Limb (tissue), 2 donors: ENCODE measurements at regions not wholly inside any gene's neighbourhood (a gene's known extent, or its start where the extent isn't known, plus 50 kb on each side); places are given as distances from the start of the nearest gene placed in this dataset.
A peak's percentile ranks its signal among the peaks of the same experiment; 100 is the strongest.

ENCODE experiments used
- DNase-seq, 2 donors: peaks; one replicate each; pipeline ENCODE4 v3.0.0-alpha.2; 2016; ENCODE audit errors: extremely low spot score in 2 of 2

DNA sequence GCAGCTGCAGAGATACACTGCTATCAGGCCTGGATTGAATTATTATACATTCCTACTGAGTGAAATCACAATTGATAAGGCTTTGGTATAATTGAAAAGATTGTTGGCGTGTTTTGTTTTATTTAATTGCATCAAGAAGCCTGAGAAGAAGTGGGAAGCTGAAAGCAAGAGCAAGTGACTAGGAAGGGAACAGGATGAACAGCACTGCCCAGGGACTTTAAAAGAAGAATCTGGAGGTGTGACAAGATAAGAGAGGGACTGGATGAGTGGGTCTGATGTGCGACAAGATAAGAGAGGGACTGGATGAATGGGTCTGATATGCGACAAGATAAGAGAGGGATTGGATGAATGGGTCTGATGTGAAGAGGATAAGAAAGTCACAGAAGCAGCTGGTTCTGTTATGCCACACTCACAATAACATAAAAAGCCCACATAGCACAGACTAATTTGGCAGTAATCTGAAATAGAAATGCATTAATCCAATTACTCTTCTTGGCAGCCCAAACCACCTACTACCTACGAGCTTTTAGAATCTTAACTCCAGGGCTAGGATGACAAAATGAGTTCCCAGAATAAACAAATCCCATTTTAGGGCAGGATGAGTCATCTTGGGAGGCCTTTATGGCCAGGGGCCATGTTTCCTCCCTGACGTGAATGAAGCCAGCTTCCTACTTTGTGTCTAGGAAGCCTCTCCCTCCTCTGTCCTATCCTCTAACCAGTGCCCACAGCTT, 129.7 kb downstream of the DUSP10 start:
- peak in 1 of 2 donors; percentile 20 for DNase-seq

DNA sequence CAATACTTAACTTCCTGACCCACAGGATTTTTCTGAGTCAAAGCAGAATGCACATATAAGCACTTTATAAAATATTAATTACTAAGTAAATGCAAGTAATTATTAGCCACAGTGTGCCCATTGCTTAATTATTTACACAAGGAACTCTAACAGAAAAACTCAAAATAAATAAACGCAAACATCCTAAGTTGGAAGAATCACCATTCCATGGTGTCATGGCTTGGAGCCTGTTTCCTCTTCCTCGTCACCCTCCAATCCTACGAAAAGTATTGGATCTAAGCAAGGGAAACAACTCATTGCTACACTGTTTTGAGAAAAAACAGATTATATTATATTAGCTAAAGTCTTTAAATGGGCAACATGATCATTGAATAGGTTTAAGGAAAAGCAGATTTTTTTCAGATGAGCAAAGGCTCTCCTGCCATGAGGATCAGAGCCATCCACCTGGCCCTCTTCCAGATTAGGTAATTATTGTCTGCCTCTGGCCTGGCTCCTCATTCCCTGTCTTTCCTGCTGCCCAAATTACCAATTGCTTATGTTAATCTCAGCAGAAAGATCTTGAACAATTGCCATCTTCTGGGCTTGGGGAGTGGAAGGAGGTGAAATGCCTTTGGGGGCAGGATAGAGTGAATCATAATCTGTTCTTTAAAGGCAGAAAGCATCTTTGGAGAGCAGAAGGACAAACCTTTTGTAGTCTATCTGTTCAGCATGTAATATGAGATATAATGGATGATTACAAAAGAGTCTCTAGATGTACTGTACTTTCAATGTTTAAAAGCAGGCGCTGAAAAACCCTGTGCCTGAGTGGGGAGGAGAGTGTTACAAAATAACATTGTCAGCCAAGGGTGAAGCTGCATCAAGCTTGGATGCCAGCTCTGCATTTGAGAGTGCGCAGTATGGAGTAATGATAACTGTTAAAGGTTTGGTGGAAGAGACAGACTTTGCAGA, 121.2 kb downstream of the DUSP10 start:
- no peak for DNase-seq

DNA sequence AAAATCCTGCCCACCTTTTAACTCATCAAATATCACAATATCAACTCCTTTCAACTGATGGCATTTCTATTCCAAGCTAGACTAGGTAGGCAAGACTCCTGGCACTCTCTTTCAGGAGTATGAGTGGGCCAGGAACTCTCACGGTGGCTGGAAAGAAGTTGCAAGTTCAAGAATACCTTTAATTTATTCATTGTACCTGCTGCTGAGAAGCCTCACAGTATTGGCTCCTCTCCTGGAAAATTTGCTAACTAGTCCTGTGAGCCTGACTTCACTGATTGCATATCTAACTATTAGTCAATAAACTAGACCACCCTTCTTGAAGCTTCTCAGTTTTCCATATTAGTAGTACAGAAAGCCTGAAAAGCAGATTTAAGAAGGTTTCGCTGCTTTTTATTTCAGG, 120.2 kb downstream of the DUSP10 start:
- DNase-seq, result no peak

DNA sequence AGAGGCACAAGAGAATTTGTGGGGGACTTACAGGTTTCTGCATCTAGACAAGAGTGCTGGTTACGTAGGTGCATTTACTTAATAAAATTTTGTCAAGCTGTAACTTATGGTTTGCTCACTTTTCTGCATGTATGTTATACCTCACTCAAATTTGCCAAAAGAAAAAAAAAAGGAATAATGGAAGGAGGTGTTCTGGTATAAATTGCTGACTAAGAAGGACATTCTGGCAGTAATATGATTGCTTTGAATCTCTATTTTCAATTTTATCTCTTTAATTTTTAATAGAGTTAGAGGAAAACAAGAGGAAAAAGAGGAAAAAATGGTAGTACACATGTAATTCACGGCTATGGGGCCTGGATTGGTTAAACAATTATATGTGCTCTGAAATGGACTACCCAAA, 119.5 kb downstream of the DUSP10 start:
- DNase-seq, result no peak

DNA sequence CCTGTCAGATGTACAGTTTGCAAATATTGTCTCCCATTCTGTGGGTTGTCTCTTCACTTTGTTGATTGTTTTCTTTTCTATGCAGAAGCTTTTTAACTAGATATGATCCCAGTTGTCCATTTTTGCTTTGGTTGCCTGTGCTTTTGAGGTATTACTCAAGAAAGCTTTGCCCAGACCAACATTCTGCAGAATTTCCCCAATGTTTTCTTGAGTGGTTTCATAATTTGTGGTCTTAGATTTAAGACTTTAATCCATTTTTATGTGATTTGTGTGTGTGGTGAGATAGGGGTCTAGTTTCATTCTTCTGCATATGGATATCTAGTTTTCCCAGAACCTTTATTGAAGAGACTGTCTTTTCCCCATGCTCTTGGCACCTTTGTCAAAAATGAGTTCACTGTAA, 116.9 kb downstream of the DUSP10 start:
- DNase-seq, result no peak

DNA sequence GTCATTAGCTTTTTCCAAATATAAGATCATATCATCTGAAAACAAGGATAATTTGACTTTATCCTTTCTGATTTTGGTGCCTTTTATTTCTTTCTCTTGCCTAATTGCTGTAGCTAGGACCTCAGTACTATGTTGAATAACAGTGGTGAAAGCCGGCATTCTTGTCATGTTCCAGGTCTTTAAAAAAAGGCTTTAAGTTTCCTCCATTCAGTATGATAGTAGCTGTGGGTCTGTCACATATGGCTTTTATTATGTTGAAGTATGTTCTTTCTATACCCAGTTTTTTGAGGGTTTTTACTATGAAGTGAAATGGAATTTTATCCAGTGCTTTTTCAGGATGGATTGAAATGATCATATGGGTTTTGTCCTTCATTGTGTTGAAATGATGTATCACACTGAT, 115.8 kb downstream of the DUSP10 start:
- no peak for DNase-seq

DNA sequence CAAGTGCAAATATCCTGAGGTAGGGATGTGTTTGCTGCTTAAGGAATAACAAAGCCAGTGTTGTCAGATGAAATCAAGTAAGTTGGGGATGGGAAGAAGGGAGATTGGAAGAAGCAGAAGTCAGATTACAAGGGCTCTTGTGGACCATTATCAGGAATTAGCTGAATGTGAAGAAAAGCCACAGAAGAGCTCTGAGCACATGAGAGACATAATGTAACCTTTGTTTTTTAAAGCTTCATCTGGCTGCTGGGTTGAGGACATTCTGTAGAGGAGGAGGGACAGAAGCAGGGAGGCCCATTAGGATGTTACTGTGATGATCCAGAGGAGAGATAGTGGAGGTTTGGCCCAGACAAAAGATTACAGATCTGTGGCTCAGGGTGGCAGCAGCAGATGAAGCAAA, 111.7 kb downstream of the DUSP10 start:
- no peak for DNase-seq

DNA sequence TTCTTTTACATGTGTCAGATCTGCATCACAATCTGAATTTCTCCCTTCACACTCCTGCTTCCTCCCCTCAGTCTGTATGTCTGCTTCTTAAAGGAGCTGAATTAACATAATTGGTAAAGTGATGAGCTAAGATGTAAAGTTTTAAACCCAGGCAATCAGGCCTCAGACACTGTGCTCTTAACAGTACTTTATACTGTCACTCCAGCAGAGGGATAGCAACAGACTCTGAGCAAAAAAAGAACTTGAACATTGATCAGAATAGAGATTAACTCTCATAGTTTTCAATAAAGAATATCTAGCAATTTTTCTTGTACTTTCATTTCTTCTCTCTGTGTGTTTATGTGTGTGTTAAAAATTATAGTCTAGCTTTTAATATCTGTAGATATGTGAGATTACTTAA, 110.3 kb downstream of the DUSP10 start:
- no peak for DNase-seq

DNA sequence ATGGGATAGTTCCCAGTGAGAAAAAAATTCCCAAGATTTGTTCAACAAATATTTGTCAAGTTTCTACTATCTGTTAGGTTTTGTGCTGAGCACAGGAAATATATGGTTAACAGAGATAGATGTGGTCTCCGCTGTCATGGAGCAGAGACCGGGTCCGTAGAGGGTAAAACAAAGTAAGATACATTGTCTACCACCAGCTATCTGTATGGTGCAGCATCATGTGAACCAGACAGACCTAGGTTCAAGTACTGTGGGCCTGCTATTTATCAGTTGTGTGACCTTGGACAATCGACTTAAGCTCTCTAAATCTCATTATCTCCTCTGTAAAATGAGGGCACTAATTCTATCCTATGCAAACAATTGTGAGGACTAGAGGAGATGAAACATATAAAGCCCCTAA, 109.8 kb downstream of the DUSP10 start:
- no peak for DNase-seq

DNA sequence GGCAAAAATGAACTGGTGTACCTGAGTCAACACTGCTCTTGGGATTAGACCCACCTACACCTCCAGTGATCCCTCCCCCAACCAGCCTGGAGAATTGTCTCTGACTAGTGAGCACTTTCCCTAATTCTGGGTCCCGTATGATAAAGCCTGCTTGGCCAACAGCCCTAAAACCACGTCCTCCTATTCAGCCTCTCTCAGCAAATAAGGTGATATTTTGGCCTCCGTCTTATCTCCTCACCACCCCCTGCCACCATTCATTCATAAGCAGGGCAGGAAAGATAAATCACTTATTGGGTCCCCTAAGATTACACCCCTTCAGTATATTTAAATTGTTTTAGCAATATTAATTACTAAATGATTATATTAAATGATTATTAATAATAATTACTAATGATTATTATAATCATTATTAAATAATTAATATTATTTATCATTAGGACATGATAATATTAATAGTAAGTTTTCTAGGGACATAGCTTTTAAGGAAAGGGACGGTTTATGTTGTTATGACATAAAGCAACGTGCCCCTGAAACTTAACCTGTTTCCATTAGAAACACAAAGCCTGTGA, 108.0 kb downstream of the DUSP10 start:
- no peak for DNase-seq

DNA sequence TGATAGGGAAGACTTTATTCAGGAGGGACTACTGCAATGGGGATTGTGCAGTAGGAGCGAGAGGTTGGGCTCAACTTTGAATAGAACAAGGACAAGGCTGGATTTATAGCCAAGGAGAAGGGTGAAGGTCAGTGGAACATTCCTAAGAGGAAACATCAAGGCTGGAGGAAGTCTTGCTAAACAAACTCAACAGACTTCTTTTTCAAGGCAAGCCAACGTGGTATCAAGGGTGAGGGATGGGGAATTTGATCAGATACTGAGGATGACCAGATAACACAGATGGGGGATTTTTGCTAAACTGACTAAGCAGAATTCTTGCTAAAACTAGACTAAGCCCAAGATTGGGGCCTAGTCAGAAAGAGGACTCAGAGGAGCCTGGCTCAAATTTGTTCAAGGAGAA, 107.3 kb downstream of the DUSP10 start:
- DNase-seq, result no peak

DNA sequence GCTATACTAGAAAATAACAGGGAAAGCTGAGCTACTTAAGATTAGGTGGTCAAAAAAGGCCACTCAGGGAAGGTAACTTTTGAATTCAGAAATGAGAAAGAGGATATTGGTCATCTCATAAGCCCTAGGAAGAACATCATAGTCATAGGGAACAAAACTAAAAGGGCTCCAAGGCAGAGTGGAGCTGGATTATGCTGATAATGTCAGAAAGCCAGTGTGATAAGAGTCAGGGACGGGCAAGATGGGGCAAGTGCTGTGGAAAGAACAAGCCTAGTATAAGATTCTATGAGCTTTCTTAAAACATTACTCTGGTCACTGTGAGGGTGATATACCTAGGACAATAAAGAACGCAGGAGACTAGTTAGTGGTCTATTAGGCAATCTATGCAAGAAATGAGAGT, 106.6 kb downstream of the DUSP10 start:
- DNase-seq, result no peak

DNA sequence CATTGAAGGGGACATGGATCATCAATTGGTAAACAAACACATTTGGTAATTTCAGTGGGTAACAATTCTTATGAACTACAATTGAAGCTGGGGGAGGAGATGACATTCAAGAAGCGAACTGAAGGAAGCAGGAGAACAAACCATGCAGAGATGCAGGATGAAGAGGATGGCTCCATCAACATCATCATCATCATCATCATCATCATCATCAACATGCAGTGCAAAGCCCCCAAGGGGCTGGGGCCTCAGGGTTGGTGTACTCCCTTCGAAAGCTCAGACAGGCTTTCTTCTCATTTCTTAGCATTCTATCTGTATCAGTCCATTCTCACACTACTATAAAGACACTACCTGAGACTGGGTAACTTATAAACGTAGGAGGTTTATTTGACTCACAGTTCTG, 105.8 kb downstream of the DUSP10 start:
- no peak for DNase-seq

DNA sequence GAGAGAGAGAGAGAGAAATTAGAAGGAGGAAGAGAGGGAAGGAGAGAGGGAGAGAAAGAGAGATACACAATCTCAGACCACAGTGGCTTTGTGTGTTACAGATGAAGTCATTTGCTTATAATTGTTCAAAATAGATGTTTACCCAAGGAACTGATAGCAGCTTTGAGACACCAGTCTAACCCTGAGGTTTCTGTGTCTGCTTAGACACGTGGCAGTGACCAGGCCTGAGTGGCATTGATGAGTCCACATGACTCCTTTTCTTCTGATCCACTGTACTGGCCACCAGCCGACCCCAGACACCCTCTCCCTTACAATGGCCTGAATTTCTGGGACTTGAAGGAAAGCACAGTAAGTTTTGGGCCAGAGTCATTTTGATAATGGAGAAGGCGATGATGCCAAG, 104.9 kb downstream of the DUSP10 start:
- DNase-seq, result no peak

DNA sequence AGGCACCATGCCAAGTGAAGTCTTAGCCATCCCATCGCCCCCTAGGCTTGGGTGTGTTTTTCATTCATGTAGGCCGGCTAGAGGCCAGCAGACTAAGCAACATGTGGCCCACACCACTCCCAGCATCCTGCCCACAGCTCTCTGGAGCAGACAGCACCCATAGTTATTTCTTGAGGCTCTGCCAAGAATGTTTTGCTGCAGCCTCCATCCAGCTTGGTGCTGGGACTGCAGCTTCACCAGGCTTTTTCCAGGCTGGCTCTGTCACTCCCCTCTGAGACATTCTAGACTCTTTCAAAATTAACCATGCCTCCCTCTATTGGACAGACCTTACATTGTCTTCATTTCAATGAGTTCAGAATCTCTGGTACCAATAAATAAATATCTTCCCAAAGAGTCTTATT, 104.2 kb downstream of the DUSP10 start:
- no peak for DNase-seq

DNA sequence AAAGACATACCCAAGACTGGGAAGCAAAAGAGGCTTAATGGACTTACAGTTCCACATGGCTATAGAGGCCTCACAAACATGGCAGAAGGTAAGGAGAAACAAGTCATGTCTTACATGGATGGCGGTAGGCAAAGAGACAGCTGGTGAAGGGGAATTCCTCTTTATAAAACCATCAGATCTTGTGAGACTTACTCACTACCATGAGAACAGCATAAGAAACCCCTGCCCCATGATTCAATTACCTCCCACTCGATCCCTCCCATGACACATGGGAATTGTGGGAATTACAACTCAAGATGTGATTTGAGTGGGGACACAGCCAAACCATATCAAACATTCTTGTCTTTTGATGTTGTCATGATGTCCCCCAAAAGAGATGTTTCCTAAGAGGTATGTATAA, 103.3 kb downstream of the DUSP10 start:
- DNase-seq, result no peak

DNA sequence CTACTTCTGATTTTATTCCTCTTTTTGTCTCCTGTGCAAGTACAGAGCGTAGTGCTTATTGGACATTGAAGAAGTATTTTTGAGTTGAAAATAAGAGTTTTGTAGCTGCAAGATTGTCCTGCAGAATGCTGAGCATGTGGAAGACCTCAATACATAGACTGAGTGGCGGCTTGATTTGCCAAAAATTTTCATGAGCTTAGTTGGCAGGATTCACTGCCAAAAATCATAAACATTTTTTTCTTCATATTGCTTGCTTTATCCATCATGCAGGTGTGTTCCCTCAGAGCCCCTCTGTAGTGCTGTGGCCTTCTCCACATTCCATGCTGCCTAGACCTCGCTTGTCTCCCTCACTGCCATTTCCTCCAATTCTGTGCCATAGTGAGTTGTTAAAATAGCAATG, 100.1 kb downstream of the DUSP10 start:
- DNase-seq, result peak in 1 of 2 donors; percentile 26

DNA sequence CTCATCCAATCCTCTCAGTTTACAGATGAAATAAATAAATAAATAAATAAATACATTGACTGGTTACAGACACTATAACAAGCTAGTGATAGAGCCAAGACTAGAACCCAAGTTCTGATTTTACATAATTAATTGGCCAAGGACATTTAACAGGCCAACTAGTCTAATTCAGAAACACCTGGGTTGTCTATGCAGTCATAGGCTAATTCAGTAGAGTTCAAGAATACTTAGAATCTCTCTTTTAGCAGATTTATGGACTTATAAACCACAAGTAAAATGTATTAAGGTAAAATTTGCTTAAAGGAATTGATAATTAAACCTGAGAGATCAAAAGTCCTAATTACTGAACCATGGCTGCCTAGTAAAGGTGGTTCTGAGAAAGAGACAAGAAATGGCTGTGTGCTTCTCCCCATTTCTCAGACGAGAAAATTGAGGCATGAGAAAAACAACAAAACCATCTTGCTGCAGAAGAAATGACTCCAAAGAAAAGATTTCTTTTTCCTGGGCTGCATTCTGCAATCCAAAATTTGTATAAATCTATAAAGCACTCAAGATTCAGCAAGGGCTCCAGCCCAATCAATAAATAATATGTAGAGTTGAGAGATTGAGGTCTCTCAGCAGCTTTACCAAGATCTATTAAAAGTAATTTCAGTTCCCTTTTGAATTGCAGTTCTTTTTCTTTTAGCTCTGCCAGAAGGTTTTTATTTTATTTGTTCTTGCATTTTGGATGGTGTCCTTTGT, 98.3 kb downstream of the DUSP10 start:
- DNase-seq, result peak in 1 of 2 donors; percentile 54

DNA sequence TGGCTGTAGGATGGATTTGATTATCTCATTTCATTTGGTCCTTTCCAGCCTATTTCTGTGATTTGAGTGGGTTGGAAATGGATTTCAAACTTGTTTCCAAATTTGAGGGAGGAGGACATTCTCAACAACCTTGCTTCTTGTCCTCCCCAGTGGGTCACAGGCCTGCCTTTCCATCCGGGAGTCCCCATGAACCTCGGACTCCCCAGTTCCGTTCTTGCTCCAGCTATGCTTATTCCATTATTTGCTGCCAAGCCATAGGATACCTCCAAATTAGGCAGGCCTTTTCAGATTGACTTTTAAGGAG, 97.8 kb downstream of the DUSP10 start:
- no peak for DNase-seq

DNA sequence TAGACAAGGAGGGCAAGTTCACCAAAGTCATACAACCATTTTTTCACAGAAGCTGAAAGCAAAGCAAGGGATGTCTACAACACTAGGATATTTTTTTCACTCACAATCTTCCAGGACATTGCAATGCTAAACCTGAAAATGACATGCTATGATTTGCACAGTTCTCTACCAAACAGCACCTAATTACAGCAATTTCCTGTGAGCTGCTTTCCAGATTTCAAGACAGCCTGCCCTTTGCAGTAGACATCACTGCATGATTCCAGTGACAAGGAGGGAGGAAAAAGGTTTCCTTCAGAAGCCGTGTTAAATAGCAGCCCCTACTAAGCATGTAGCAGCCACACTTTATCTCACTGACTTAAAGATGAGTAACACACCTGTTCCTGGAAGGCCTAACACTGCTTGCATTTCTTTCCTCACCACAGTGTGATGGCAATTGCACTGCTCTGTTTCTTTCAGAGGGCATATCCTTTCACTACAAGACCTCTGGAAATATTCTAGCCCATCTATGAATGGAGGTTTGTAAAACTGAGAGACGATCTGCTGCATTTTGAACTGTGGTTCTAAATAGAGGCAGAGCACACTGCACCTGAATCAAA, 97.1 kb downstream of the DUSP10 start:
- DNase-seq, result no peak

DNA sequence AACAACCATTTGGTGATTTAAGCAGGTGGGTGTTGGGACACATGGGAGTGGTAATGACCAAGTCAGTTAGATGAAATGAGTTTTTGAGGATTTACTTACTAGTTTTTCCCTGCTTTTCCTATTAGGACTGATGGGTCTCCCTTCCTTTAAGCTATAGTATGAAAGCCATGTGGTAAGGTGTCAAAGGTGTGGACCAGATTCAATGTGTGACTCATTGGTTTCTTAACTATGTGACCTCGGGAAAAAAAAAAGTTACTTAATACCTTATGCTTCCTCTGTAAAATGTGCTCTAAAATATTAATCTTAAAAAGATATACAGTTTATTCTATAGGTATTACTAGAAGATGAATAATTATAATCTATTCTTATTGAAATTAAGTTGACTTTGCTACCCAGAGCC, 93.7 kb downstream of the DUSP10 start:
- no peak for DNase-seq
